Liver (tissue), 3 donors: ENCODE measurements at regions not wholly inside any gene's neighbourhood (a gene's known extent, or its start where the extent isn't known, plus 50 kb on each side); places are given as distances from the start of the nearest gene placed in this dataset.

ENCODE experiments used
- CTCF ChIP-seq: fragments of 150-350 bp; IDR thresholded peaks from 2 replicates; pipeline ENCODE4 v1.5.1; 2017; ENCODE audit warnings: improper control_type of control experiment, low read depth, low read length; ENCODE audit not compliant: missing input control
- FOXA1 ChIP-seq: IDR thresholded peaks from 2 replicates; pipeline ENCODE4 v1.6.1; 2016; ENCODE audit warnings: antibody characterized with exemption
- RXRA ChIP-seq, 2 donors: IDR thresholded peaks; 2 replicates each; pipeline ENCODE4 v1.6.1; 2017 to 2018; ENCODE audit warnings: antibody characterized with exemption in 2 of 2, mild to moderate bottlenecking in 1 of 2
- ZBTB33 ChIP-seq: IDR thresholded peaks from 2 replicates; pipeline ENCODE4 v1.6.1; 2016; ENCODE audit warnings: antibody characterized with exemption
- donor health status: healthy.
- donor health status: healthy.

GRCh38 chr9:118418887-118419565, 714.8 kb downstream of the TLR4 start:
- TF ChIP-seq CTCF: no peak
- TF ChIP-seq FOXA1: no peak
- TF ChIP-seq ZBTB33: no peak
- TF ChIP-seq RXRA (IDR thresholded peaks at IDR 0.05): no peak
